HG03342 (cell line): ENCODE measurements at regions not wholly inside any gene's neighbourhood (a gene's known extent, or its start where the extent isn't known, plus 50 kb on each side); places are given as distances from the start of the nearest gene placed in this dataset.

Experiments used
- ATAC-seq: cut with Tn5 transposase; IDR thresholded peaks from one replicate; pipeline ENCODE4 v1.9.1; 2021; ENCODE audit warnings: mild to moderate bottlenecking, moderate library complexity; ENCODE audit not compliant: unreplicated experiment

DNA sequence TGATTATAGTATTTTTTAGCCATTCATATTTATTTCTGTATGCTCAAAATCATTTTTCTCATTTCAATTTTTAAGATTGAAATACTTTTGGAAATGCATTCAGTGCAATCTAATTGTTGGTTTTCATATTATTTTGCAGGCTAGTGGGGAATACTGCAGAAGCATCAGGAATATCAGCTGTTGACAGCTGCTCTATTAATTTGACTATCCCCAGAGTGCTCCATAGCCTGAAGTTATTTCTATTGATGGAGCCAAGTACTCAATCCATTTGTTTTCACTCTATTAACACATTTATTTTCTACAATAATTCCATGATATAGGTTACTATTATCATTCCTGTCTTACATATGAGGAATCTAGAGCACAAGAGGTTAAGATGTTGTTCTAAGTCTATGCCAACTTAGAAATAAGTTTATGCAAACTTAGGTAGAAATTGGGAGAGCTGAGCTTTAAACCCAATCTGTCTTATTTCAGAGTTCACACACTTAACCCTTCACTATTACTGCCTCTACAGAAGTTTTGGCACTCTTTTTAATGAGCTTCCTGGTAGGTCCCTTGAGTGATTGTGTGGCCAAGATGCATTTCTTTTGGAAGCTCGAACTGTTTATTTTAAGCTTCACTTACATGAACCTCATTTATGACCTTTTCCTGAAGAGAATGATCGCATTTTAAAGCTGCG is 65.6 kb upstream of the PCDH18 start:
- no peak for ATAC-seq

DNA sequence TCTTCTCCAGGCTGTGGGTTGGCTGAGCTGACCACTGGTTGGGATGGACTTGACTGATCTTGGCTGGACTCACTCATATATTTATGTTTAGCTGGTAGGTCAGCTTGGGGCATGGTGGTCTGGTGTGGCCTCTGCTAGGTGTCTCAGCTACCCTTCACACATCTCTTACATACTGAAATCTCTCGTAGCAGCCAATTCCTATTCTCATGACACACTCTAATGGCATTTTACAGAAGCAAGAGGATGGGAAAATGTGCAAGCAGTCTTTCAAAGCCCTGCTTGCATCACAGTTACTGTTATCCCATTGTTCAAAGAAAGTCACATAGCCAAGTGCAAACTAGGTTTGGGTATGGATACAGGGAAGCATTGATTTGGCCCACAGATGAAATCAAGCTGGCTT is 55.5 kb upstream of the PCDH18 start:
- ATAC-seq = no peak

- ATAC-seq = no peak
Observed at GRCh38 chr4:137583671-137584070, 51.4 kb upstream of the PCDH18 start.
